K562 (cell line): ENCODE measurements at regions not wholly inside any gene's neighbourhood (a gene's known extent, or its start where the extent isn't known, plus 50 kb on each side); places are given as distances from the start of the nearest gene placed in this dataset.

Source experiments
- ATAC-seq: fragments of 200-7000 bp; cut with Tn5 transposase; 3 replicates; pipeline ENCODE4 v1.9.1; 2020; ENCODE audit warnings: moderate library complexity
- BruUV-seq: library from RNA; stranded (reverse); fragments of 400-500 nt; replicated peaks from 2 replicates; lab custom pipeline; 2021; lab: Mats Ljungman, UMichigan
- CTCF ChIA-PET: fragments of 300-600 bp; formaldehyde crosslinking; extraction: SDS; loops from one replicate; lab custom pipeline; 2021; ENCODE audit warnings: low intra/inter-chr PET ratio; lab: Yijun Ruan, JAX
- POLR2A ChIA-PET: fragments of 300-600, 350-650 bp; sonication (Branson Sonifier 250); formaldehyde crosslinking; extraction: SDS; loops from one replicate; lab custom pipeline; 2021; ENCODE audit warnings: antibody characterized with exemption, inconsistent platforms; lab: Yijun Ruan, JAX
- DNase-seq, 4 experiments: peaks; one replicate each; pipeline versions ENCODE4 v3.0.0 to v3.0.0-alpha.2; 2011 to 2018; ENCODE audit warnings: low spot score in 3 of 4, mixed read lengths in 3 of 4; ENCODE audit errors: extremely low read depth in 1 of 4
- FAIRE-seq: peaks from 2 replicates; lab custom pipeline; 2011; peaks lifted over from hg19 to GRCh38; lab: Jason Lieb, UNC
- H2AFZ ChIP-seq: 2 replicates; pipeline ENCODE4 v1.6.0; 2011; ENCODE audit warnings: low read depth, low read length, control low read depth, inconsistent platforms
- H3K27ac ChIP-seq: fragments of 200-600 bp; 3 replicates; pipeline ENCODE4 v1.8.0; 2011; ENCODE audit warnings: low read depth, mild to moderate bottlenecking, control low read depth, inconsistent platforms, low read length, moderate library complexity, mixed read lengths; ENCODE audit errors: extremely low read depth
- H3K27me3 ChIP-seq, 2 experiments: fragments of 300-600 bp in 1 of 2; 2 replicates in 1 of 2; 3 replicates in 1 of 2; pipeline versions ENCODE4 v1.6.0 to v1.8.0; 2011; ENCODE audit warnings: inconsistent platforms in 2 of 2, low read length in 2 of 2, mild to moderate bottlenecking in 1 of 2, mixed read lengths in 1 of 2, moderate library complexity in 1 of 2; ENCODE audit not compliant: control insufficient read depth in 2 of 2, insufficient read depth in 2 of 2
- H3K36me3 ChIP-seq: fragments of 300-600 bp; 3 replicates; pipeline ENCODE4 v1.8.0; 2011; ENCODE audit warnings: mild to moderate bottlenecking, low read length, inconsistent platforms; ENCODE audit not compliant: control insufficient read depth, insufficient read depth
- H3K4me1 ChIP-seq, 2 experiments: fragments of 200-600 bp in 1 of 2; replicated peaks in 1 of 2; 2 replicates in 1 of 2; 3 replicates in 1 of 2; pipeline versions ENCODE4 v1.5.1 to v1.8.0; 2011; ENCODE audit warnings: inconsistent platforms in 2 of 2, low read length in 2 of 2, mild to moderate bottlenecking in 1 of 2, mixed read lengths in 1 of 2, moderate library complexity in 1 of 2; ENCODE audit not compliant: control insufficient read depth in 2 of 2, insufficient read depth in 2 of 2
- H3K4me2 ChIP-seq: 2 replicates; pipeline ENCODE4 v1.6.1; 2011; ENCODE audit warnings: low read length, control low read depth, inconsistent platforms, mixed read lengths; ENCODE audit not compliant: insufficient read depth
- H3K4me3 ChIP-seq: fragments of 200-600 bp; sonication (generic), shearing (Covaris generic); 2 replicates; pipeline ENCODE4 v1.5.1; 2016; ENCODE audit warnings: control low read depth, inconsistent platforms
- H3K79me2 ChIP-seq: fragments of 200-600 bp; 3 replicates; pipeline ENCODE4 v1.8.0; 2011; ENCODE audit warnings: low read length, inconsistent platforms; ENCODE audit not compliant: control insufficient read depth, insufficient read depth
- H3K9ac ChIP-seq, 2 experiments: 2 replicates each; pipeline versions ENCODE4 v1.6.0 to v1.6.1; 2011; ENCODE audit warnings: low read depth in 2 of 2, low read length in 2 of 2, control low read depth in 1 of 2, inconsistent platforms in 1 of 2, mild to moderate bottlenecking in 1 of 2, mixed read lengths in 1 of 2; ENCODE audit not compliant: insufficient read depth in 1 of 2
- H3K9me1 ChIP-seq: one replicate; pipeline ENCODE4 v1.6.0; 2011; ENCODE audit warnings: inconsistent platforms, mild to moderate bottlenecking, low read length, moderate library complexity; ENCODE audit not compliant: control insufficient read depth, insufficient read depth
- H3K9me3 ChIP-seq: replicated peaks from 2 replicates; pipeline ENCODE4 v1.5.1; 2011; ENCODE audit warnings: low read depth, low read length, inconsistent platforms; ENCODE audit not compliant: control insufficient read depth, insufficient read depth
- H4K20me1 ChIP-seq: replicated peaks from 2 replicates; pipeline ENCODE4 v1.6.1; 2011; ENCODE audit warnings: low read length, inconsistent platforms, mixed read lengths; ENCODE audit not compliant: control insufficient read depth, insufficient read depth
- HDAC6 ChIP-seq: IDR thresholded peaks from 2 replicates; pipeline ENCODE4 v1.6.1; 2012; ENCODE audit warnings: low read depth, mild to moderate bottlenecking, control low read depth, inconsistent platforms, low read length, moderate library complexity
- NR2F6 ChIP-seq: fragments of 450-650 bp; formaldehyde crosslinking; IDR thresholded peaks from 2 replicates; pipeline ENCODE4 v1.4.0; 2020; ENCODE audit warnings: mild to moderate bottlenecking
- SIX5 ChIP-seq, 2 experiments: IDR thresholded peaks; 2 replicates each; pipeline ENCODE4 v1.6.1; 2011; ENCODE audit warnings: low read length in 2 of 2, borderline replicate concordance in 1 of 2, low read depth in 1 of 2, mild to moderate bottlenecking in 1 of 2, moderate library complexity in 1 of 2; ENCODE audit not compliant: insufficient read depth in 1 of 2
- SMARCA5 ChIP-seq: fragments of 450-650 bp; IDR thresholded peaks from 2 replicates; pipeline ENCODE4 v1.6.1; 2016
- TAF1 ChIP-seq: IDR thresholded peaks from 2 replicates; pipeline ENCODE4 v1.6.1; 2011; ENCODE audit warnings: mild to moderate bottlenecking, low read length, moderate library complexity; ENCODE audit not compliant: insufficient read depth, control insufficient read depth, severe bottlenecking; ENCODE audit errors: extremely low read depth
- TBP ChIP-seq: optimal IDR thresholded peaks from 2 replicates; pipeline ENCODE3; 2011; ENCODE audit warnings: low read depth, low read length, improper control_type of control experiment
- TSC22D4 ChIP-seq: fragments of 450-650 bp; IDR thresholded peaks from 2 replicates; pipeline ENCODE4 v1.6.1; 2016; ENCODE audit warnings: missing genetic modification characterization, missing biosample characterization, control low read depth
- ZNF121 ChIP-seq: sonication (generic); formaldehyde crosslinking; conservative IDR thresholded peaks from 2 replicates; pipeline ENCODE4 v1.8.0; 2022; ENCODE audit warnings: missing genetic modification reagents
- WGBS: fragments of 100-300 bp; shearing (Covaris generic); methylation state at CpG from one replicate; pipeline ENCODE4 v1.1.6; 2016; ENCODE audit warnings: low coverage, mixed read lengths; ENCODE audit not compliant: insufficient coverage; ENCODE audit errors: missing lambda C conversion rate; 5-methylcytosine and 5-hydroxymethylcytosine counted together
- in situ Hi-C: fragments of 300-500 bp; cut with MboI; formaldehyde crosslinking; loops from 4 replicates; pipeline ENCODE4 v1.15.0; 2018; ENCODE audit warnings: inconsistent platforms, mixed read lengths
- intact Hi-C: fragments of 100-400 bp; cut with micrococcal nuclease; formaldehyde crosslinking; loops from 2 replicates; pipeline ENCODE4 v1.14.2; 2022
- TF ChIP-seq, protein P1 (sequence below): fragments of 450-650 bp; formaldehyde crosslinking; IDR thresholded peaks from 2 replicates; pipeline ENCODE4 v1.4.0; 2020; ENCODE audit warnings: mild to moderate bottlenecking, moderate library complexity
- TF ChIP-seq, protein P2 (sequence below): fragments of 200-400 bp; formaldehyde crosslinking; IDR thresholded peaks from 2 replicates; pipeline ENCODE4 v1.6.1; 2017; ENCODE audit warnings: mild to moderate bottlenecking, low read depth, low read length, moderate library complexity

GRCh38 chr16:87140211-87141200 is 176.7 kb downstream of the C16orf95 start (continued):
- TF ChIP-seq, protein P1, sequence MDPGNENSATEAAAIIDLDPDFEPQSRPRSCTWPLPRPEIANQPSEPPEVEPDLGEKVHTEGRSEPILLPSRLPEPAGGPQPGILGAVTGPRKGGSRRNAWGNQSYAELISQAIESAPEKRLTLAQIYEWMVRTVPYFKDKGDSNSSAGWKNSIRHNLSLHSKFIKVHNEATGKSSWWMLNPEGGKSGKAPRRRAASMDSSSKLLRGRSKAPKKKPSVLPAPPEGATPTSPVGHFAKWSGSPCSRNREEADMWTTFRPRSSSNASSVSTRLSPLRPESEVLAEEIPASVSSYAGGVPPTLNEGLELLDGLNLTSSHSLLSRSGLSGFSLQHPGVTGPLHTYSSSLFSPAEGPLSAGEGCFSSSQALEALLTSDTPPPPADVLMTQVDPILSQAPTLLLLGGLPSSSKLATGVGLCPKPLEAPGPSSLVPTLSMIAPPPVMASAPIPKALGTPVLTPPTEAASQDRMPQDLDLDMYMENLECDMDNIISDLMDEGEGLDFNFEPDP (CRISPR knock-in tag), result no peak

DNA sequence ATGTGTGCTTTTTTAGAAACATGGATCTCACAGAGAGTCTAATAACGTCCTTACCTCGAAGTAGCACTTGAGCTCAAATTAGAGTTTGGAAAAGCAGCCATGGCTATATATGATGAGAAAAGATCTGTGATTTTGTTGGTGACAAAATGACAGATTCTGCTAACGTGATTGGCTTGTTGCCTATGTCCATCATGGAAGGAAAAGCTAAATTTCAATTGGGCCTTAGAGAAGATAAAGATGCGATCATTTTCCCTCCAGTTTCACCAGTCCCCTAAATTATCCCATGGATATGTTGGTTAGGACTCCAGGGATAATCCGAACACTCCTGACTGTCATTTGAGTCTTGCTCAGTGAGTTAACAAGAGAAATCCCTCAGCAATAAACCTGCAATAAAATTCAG is 175.8 kb downstream of the C16orf95 start:
- ChIA-PET POLR2A (interaction anchor here (1.2 kb wide), 1 partner anchor 10 kb away, joined by 6 read pairs; no protein-coding TSS in a partner anchor), CTCF (no interaction called here)
- H2AFZ ChIP-seq, result no peak overlapping the region
- DNase-seq (no peak), ATAC-seq (no peak), FAIRE-seq (no peak)
- no peaks in the 10 kb centered on the region for H3K9me3 ChIP-seq
- peaks cover 2 to 17% of the 10 kb centered on the region in 2 experiments; a peak in 2 of 5 replicates for H3K27me3 ChIP-seq
- WGBS, result 6% methylated on average over 5 of the region's 5 CpGs
- no peak overlapping the region for H3K27ac ChIP-seq
- H3K9ac ChIP-seq, result no peak overlapping the region
- no peaks in the 10 kb centered on the region for H4K20me1 ChIP-seq
- no TSS peak for BruUV-seq
- H3K9me1 ChIP-seq, result no peaks in the 10 kb centered on the region
- no peaks in the 10 kb centered on the region for H3K36me3 ChIP-seq
- intact Hi-C loops, result no loop called here
- in situ Hi-C loops, result no loop called here
- H3K4me3 ChIP-seq, result no peak overlapping the region
- H3K4me1 ChIP-seq, result peaks cover 5 to 7% of the 10 kb centered on the region in 2 experiments; a peak in 4 of 5 replicates
- H3K4me2 ChIP-seq, result no peak overlapping the region
- no peaks in the 10 kb centered on the region for H3K79me2 ChIP-seq
- TF ChIP-seq HDAC6 (no peak), TBP (no peak), SMARCA5 (no peak), NR2F6 (CRISPR knock-in tag) (no peak), TSC22D4 (tag) (no peak), TAF1 (no peak), ZNF121 (CRISPR knock-in tag) (no peak), SIX5 (IDR thresholded peaks at IDR 0.05; ENCODE audit: borderline replicate concordance in 1 of 2, insufficient read depth in 1 of 2, low read depth in 1 of 2, low read length in 2 of 2) (no peak)
- TF ChIP-seq, protein P2, sequence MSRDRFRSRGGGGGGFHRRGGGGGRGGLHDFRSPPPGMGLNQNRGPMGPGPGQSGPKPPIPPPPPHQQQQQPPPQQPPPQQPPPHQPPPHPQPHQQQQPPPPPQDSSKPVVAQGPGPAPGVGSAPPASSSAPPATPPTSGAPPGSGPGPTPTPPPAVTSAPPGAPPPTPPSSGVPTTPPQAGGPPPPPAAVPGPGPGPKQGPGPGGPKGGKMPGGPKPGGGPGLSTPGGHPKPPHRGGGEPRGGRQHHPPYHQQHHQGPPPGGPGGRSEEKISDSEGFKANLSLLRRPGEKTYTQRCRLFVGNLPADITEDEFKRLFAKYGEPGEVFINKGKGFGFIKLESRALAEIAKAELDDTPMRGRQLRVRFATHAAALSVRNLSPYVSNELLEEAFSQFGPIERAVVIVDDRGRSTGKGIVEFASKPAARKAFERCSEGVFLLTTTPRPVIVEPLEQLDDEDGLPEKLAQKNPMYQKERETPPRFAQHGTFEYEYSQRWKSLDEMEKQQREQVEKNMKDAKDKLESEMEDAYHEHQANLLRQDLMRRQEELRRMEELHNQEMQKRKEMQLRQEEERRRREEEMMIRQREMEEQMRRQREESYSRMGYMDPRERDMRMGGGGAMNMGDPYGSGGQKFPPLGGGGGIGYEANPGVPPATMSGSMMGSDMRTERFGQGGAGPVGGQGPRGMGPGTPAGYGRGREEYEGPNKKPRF, result no peak
